HEK293T (cell line): ENCODE measurements at regions not wholly inside any gene's neighbourhood (a gene's known extent, or its start where the extent isn't known, plus 50 kb on each side); places are given as distances from the start of the nearest gene placed in this dataset.

Experiments
- ARNT ChIP-seq: fragments of 450-650 bp; IDR thresholded peaks from 2 replicates; pipeline ENCODE4 v1.6.1; 2017; ENCODE audit warnings: mild to moderate bottlenecking
- HDGF ChIP-seq: fragments of 450-650 bp; IDR thresholded peaks from 2 replicates; pipeline ENCODE4 v1.6.1; 2017; ENCODE audit warnings: antibody characterized with exemption, borderline replicate concordance
- L3MBTL2 ChIP-seq: fragments of 450-650 bp; conservative IDR thresholded peaks from 2 replicates; pipeline ENCODE4 v1.6.1; 2016; ENCODE audit warnings: mild to moderate bottlenecking
- PKNOX1 ChIP-seq: fragments of 450-650 bp; IDR thresholded peaks from 2 replicates; pipeline ENCODE4 v1.6.1; 2016

DNA sequence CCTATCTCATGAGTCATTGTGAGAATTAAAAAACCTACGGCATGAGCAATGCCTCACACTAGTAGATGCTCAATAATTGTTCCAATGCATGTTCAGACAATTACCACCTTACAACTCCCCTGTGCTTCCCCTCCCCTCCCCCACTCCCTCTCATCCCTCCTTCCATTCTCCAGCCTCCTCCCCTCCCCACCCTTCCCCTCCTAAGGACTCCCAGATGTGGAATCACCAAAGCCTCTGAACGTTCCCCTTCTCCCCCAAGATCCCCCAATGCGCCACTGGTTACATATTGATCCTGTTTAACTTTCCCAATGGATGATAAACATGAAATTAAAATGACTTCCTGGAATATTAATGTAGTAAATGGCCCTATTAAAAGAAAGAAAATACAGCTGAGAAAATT, 84.8 kb downstream of the PCDH1 start:
- no peak for TF ChIP-seq PKNOX1
- no peak for TF ChIP-seq ARNT
- no peak for TF ChIP-seq HDGF
- no peak for TF ChIP-seq L3MBTL2
